Mucosa of rectum (tissue), 2 donors: ENCODE measurements at regions not wholly inside any gene's neighbourhood (a gene's known extent, or its start where the extent isn't known, plus 50 kb on each side); places are given as distances from the start of the nearest gene placed in this dataset.

Source experiments
- H3K27ac ChIP-seq, 2 donors: one replicate each; pipeline ENCODE4 v1.7.0; 2013; ENCODE audit warnings: inconsistent platforms in 2 of 2, low read depth in 2 of 2, low read length in 2 of 2
- H3K27me3 ChIP-seq, 2 donors: one replicate each; pipeline ENCODE4 v1.7.0; 2013; ENCODE audit warnings: low read length in 2 of 2; ENCODE audit not compliant: control insufficient read depth in 2 of 2, insufficient read depth in 2 of 2
- H3K36me3 ChIP-seq, 2 donors: one replicate each; pipeline ENCODE4 v1.7.0; 2013; ENCODE audit warnings: low read length in 2 of 2; ENCODE audit not compliant: control insufficient read depth in 2 of 2, insufficient read depth in 2 of 2
- H3K4me1 ChIP-seq, 2 donors: one replicate each; pipeline ENCODE4 v1.7.0; 2013; ENCODE audit warnings: low read length in 2 of 2, mild to moderate bottlenecking in 1 of 2; ENCODE audit not compliant: control insufficient read depth in 2 of 2, insufficient read depth in 2 of 2
- H3K4me3 ChIP-seq, 2 donors: one replicate each; pipeline ENCODE4 v1.7.0; 2013; ENCODE audit warnings: low read length in 2 of 2
- H3K9ac ChIP-seq, 2 donors: one replicate each; pipeline ENCODE4 v1.7.0; 2013; ENCODE audit warnings: low read length in 2 of 2, low read depth in 1 of 2, mild to moderate bottlenecking in 1 of 2
- H3K9me3 ChIP-seq, 2 donors: one replicate each; pipeline ENCODE4 v1.7.0; 2013; ENCODE audit warnings: low read length in 2 of 2; ENCODE audit not compliant: control insufficient read depth in 2 of 2
- donor health status: healthy.
- donor health status: Normal muscosa, but diverticular disease.

DNA sequence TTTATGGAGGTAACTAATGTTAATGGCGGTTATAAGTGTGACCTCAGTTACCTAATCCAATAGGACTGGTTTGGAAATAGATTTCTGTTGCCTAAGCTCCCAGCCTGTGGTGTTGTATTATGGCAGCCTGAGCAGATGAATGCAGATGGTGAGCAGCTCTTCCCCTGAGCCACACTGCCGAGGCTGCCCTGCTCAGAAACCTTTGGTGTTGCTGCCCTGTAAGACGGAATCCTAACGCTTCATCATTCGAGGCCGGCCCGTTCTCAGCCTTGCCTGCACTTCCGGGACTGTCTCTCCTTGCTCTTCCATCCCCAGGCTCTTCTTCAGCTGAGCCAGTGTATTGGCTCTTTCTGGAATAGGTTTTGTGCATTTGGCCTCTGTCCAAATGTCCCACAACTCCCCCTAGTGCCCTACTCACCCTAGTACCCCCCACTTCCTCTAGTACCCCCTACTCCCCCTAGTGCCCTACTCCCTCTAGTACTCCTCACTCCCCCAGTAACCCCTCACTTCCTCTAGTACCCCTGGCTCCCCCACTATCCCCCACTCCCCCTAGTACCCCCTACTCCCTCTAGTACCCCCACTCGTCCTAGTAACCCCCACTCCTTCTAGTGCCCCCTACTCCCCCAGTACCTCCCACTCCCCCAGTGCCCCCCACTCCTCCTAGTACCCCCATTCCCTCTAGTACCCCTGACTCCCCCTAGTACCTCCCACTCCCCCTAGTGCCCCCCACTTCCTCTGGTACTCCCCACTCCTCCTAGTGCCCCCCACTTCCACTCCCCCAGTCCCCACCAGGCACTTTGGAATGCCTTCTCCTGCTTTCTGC, 106.0 kb upstream of the TAF1B start:
- Histone ChIP-seq H3K4me1 (peaks cover 13 to 20% of the 10 kb centered on the region in 2 donors), H3K27me3 (no peaks in the 10 kb centered on the region), H3K9me3 (no peaks in the 10 kb centered on the region), H3K36me3 (no peaks in the 10 kb centered on the region), H3K9ac (no peak overlapping the region), H3K4me3 (no peak overlapping the region), H3K27ac (no peak overlapping the region)

DNA sequence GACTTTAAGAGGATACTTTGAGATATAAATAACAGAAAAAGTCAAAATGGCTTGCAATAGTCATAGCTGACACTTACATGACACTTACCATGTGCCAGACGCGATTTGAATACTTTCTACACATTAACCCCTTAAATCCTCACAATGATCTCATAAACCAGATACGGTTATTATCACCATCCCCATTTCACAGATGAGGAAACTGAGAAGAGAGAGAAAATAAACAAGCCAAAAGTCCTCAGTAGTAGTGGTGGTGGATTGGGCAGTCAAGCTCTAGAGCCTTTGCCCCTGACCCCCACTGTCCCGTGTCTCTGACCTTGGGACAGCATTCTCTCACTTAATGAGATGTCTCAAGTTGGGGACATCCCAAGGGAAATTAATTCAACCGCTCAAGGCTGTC, 105.2 kb upstream of the TAF1B start:
- H3K4me1 ChIP-seq: peaks cover 13 to 20% of the 10 kb centered on the region in 2 donors
- H3K36me3 ChIP-seq: no peaks in the 10 kb centered on the region
- no peaks in the 10 kb centered on the region for H3K9me3 ChIP-seq
- H3K27me3 ChIP-seq: no peaks in the 10 kb centered on the region
- peak overlapping the region; percentile 83 to 85 for H3K27ac ChIP-seq
- no peak overlapping the region for H3K4me3 ChIP-seq
- H3K9ac ChIP-seq: no peak overlapping the region

DNA sequence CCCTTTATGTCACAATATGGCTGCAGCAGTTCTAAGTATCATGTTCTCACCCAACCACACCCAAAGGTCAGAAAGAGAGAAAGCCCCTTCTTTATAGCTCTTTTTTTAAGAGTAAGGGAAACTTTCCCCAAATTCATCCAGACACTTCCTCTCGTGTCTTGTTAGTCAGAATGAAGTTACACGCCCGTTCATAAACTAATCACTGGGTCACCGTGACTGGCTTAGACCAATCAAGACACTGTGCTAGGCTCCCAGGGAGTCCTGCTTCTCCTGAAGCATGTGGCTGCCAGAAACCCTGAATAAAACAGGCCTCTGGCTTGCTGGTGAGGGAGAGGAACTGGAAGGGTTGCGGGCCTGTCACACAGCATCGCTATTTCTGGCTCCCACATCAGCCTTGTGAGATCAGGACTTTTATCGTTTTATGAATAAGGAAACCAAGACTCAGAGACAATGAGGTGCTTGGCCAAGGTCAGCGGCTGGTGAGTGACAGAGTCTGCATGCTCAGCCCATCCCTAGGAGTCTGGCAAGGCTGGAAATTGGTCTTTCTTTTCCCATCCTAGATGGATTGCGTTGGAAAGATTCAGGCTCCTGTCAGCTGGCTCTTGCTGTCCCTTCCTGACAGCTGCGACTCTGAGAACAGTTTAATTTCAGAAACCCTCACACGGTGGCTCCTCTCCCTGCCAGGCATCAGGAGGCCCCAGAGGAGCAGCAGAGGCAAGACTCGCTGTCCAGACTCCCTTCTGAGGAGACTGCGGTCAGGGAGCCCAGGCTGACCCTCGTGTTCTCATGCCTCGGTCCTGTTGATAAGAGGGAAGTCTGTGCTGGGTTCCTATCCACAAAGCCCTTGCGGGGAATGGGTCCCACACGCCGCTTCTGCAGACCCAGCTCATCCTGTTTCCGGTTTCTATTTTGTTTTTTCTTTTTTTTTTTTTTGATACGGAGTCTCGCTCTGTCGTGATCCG, 104.5 kb upstream of the TAF1B start:
- Histone ChIP-seq H3K27me3 (no peaks in the 10 kb centered on the region), H3K36me3 (no peaks in the 10 kb centered on the region), H3K4me1 (peaks cover 13 to 20% of the 10 kb centered on the region in 2 donors), H3K27ac (peak overlapping the region; percentile 83 to 85), H3K4me3 (peak overlapping the region; percentile 57 to 61), H3K9ac (peak overlapping the region; percentile 70), H3K9me3 (no peaks in the 10 kb centered on the region)

- no peaks in the 10 kb centered on the region for H3K36me3 ChIP-seq
- peaks cover 16 to 20% of the 10 kb centered on the region in 2 donors for H3K4me1 ChIP-seq
- H3K4me3 ChIP-seq: peak overlapping the region; percentile 57 to 61
- no peaks in the 10 kb centered on the region for H3K27me3 ChIP-seq
- H3K9me3 ChIP-seq: no peaks in the 10 kb centered on the region
- H3K27ac ChIP-seq: peak overlapping the region; percentile 83 to 85
- H3K9ac ChIP-seq: peak overlapping the region; percentile 70
Observed at GRCh38 chr2:9739531-9739964, 103.7 kb upstream of the TAF1B start.

DNA sequence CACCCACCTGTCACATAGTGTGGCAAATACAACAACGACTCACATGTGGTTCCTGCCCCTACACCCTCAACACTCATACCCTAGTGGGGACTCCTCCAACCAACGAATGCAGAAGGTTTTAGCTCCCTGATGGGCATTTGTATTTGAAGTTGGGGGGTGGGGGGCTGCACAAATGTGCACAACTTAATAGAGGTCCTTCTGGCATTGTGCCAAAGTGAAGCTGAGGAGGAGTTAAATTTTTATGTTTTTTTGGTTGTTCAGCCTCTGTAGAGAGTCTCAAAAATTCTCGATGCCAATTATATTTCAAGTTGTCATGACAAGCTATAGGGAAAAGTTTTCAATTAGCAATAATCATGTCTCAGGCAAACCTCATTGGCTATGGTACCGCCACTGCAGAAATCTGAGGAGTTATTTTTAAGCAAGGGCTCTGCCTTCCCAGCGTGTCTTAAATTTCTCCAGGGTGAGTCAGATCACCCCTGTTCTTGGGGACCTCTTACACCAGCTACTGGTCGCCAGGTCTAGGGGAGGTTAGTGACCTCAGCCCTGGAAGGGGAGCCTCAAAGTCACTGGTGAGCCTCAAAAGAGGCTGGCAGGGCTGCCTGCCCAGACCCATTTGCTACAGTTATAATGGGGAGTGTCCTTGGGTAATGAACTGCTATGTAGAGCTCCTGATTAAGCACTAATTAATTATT, 102.7 kb upstream of the TAF1B start:
- Histone ChIP-seq H3K27ac (no peak overlapping the region), H3K4me1 (peaks cover 20 to 24% of the 10 kb centered on the region in 2 donors), H3K9me3 (no peaks in the 10 kb centered on the region)

GRCh38 chr2:9741110-9741509, 102.2 kb upstream of the TAF1B start:
- Histone ChIP-seq H3K9ac (no peak overlapping the region), H3K27ac (no peak overlapping the region), H3K27me3 (no peaks in the 10 kb centered on the region), H3K9me3 (no peaks in the 10 kb centered on the region), H3K4me1 (peaks cover 20 to 24% of the 10 kb centered on the region in 2 donors), H3K4me3 (no peak overlapping the region), H3K36me3 (no peaks in the 10 kb centered on the region)

More for the DNA sequence above, 102.7 kb upstream of the TAF1B start:
- no peak overlapping the region for H3K9ac ChIP-seq
- H3K27me3 ChIP-seq: no peaks in the 10 kb centered on the region
- H3K36me3 ChIP-seq: no peaks in the 10 kb centered on the region
- no peak overlapping the region for H3K4me3 ChIP-seq

GRCh38 chr2:9742601-9743000, 100.7 kb upstream of the TAF1B start:
- H3K4me1 ChIP-seq: peaks cover 20 to 24% of the 10 kb centered on the region in 2 donors
- H3K27me3 ChIP-seq: no peaks in the 10 kb centered on the region
- H3K9me3 ChIP-seq: no peaks in the 10 kb centered on the region
- H3K4me3 ChIP-seq: no peak overlapping the region
- no peaks in the 10 kb centered on the region for H3K36me3 ChIP-seq
- no peak overlapping the region for H3K9ac ChIP-seq
- H3K27ac ChIP-seq: no peak overlapping the region

DNA sequence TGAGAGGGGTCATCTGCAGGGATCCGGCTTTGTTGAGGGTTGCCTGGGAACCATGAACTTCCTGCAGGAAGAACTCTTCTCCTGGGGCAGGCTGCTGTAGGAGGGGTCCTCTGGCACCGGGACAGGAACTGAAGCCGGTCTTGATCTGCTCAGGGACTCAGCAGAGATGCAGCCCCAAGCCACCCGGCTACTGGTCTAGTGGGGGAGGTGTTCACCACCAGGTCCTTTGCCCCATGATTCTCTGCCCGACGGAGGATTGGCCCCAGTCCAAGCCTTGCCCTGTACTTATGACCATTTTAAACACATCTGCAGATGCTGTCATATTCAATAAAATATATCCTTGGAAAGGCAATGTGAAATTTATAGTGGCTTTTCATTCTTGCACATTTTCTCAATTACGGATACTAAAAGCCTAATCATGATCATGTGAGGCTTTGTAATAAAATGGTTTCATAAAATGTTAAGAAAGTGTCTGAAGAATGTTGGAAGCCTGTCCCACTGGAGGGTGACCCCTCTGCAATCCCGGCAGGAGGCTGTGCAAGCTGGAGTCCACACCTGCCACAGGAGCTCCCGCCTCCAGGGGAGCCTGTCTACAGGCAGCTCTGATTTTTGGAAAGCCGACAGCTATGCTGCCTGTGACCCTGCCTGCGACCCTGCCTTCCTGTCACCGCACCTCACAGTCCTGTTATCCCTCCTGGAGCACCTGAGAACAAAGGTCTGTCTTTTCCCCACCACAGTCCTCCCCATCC, 98.8 kb upstream of the TAF1B start:
- peaks cover 7 to 10% of the 10 kb centered on the region in 2 donors for H3K4me1 ChIP-seq
- no peaks in the 10 kb centered on the region for H3K27me3 ChIP-seq
- no peaks in the 10 kb centered on the region for H3K36me3 ChIP-seq
- no peak overlapping the region for H3K4me3 ChIP-seq
- H3K9ac ChIP-seq: no peak overlapping the region
- H3K9me3 ChIP-seq: no peaks in the 10 kb centered on the region
- H3K27ac ChIP-seq: no peak overlapping the region

- no peak overlapping the region for H3K9ac ChIP-seq
- H3K4me3 ChIP-seq: no peak overlapping the region
- H3K36me3 ChIP-seq: no peaks in the 10 kb centered on the region
- H3K27me3 ChIP-seq: no peaks in the 10 kb centered on the region
- no peaks in the 10 kb centered on the region for H3K9me3 ChIP-seq
- peaks cover 7% of the 10 kb centered on the region in 2 donors for H3K4me1 ChIP-seq
- H3K27ac ChIP-seq: no peak overlapping the region
Observed at GRCh38 chr2:9745153-9745899, 97.9 kb upstream of the TAF1B start.
